OCI-LY1 (cell line): ENCODE measurements at regions not wholly inside any gene's neighbourhood (a gene's known extent, or its start where the extent isn't known, plus 50 kb on each side); places are given as distances from the start of the nearest gene placed in this dataset.

Experiments
- EZH2 ChIP-seq: fragments of 200-600 bp; sonication (generic), shearing (Covaris generic); IDR thresholded peaks from 2 replicates; pipeline ENCODE4 v1.8.0; 2017; ENCODE audit warnings: borderline replicate concordance, mixed run types, mild to moderate bottlenecking, antibody characterized with exemption, low read length, moderate library complexity, mixed read lengths
- TF ChIP-seq, protein P1 (sequence below): fragments of 200-600 bp; sonication (generic), shearing (Covaris generic); IDR thresholded peaks from 2 replicates; pipeline ENCODE4 v1.5.1; 2017; ENCODE audit warnings: mild to moderate bottlenecking, antibody characterized with exemption, low read length, moderate library complexity, mixed read lengths

DNA sequence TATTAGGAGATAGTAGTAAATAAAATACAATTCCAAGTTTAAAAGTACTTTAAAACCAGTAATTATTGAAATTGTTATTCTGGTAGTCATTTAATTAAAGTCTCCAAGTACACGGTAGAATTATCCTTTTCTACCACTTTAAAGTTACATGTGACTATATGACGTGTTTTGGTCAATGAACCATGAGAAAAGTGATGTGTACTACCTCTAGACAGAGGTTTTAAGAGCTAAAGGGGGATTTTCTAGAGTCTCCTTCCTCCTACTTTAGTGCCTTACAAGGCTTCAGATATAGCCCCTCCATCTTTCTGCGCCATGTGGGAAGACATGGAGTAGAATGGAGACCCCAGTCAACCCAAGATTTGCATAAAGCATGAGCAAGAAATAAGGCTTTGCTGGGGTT is 2296.6 kb upstream of the AGA start:
- TF ChIP-seq, protein P1, sequence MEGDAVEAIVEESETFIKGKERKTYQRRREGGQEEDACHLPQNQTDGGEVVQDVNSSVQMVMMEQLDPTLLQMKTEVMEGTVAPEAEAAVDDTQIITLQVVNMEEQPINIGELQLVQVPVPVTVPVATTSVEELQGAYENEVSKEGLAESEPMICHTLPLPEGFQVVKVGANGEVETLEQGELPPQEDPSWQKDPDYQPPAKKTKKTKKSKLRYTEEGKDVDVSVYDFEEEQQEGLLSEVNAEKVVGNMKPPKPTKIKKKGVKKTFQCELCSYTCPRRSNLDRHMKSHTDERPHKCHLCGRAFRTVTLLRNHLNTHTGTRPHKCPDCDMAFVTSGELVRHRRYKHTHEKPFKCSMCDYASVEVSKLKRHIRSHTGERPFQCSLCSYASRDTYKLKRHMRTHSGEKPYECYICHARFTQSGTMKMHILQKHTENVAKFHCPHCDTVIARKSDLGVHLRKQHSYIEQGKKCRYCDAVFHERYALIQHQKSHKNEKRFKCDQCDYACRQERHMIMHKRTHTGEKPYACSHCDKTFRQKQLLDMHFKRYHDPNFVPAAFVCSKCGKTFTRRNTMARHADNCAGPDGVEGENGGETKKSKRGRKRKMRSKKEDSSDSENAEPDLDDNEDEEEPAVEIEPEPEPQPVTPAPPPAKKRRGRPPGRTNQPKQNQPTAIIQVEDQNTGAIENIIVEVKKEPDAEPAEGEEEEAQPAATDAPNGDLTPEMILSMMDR = no peak
- no peak for TF ChIP-seq EZH2
